Ovary (tissue), 7 donors: ENCODE measurements at regions not wholly inside any gene's neighbourhood (a gene's known extent, or its start where the extent isn't known, plus 50 kb on each side); places are given as distances from the start of the nearest gene placed in this dataset.

ENCODE experiments used
- DNase-seq, 5 donors: peaks; one replicate each; pipeline ENCODE4 v3.0.0-alpha.2; 2019 to 2020
- H3K27ac ChIP-seq, 2 donors: fragments of 200-600 bp; one replicate each; pipeline versions ENCODE4 v1.5.1 to v1.8.0; 2019 to 2022
- H3K27me3 ChIP-seq: fragments of 200-600 bp; one replicate; pipeline ENCODE4 v1.8.0; 2022
- H3K36me3 ChIP-seq: fragments of 200-600 bp; sonication (generic); one replicate; pipeline ENCODE4 v1.5.1; 2019
- H3K4me1 ChIP-seq: one replicate; pipeline ENCODE4 v1.8.1; 2013; ENCODE audit warnings: mild to moderate bottlenecking, moderate library complexity; ENCODE audit not compliant: insufficient read depth
- H3K4me3 ChIP-seq: fragments of 200-600 bp; sonication (generic); one replicate; pipeline ENCODE4 v1.5.1; 2017
- H3K9me3 ChIP-seq, 2 donors: fragments of 200-600 bp in 1 of 2; sonication (generic) in 1 of 2; one replicate each; pipeline versions ENCODE4 v1.5.1 to v1.8.1; 2013 to 2019; ENCODE audit warnings: mild to moderate bottlenecking in 1 of 2, moderate library complexity in 1 of 2
- EP300 ChIP-seq: sonication (generic); formaldehyde crosslinking; IDR thresholded peaks from one replicate; pipeline ENCODE4 v1.6.1; 2017; ENCODE audit warnings: antibody characterized with exemption
- POLR2A ChIP-seq: fragments of 450-650 bp; IDR thresholded peaks from one replicate; pipeline ENCODE4 v1.6.1; 2017; ENCODE audit warnings: antibody characterized with exemption, mild to moderate bottlenecking, moderate library complexity
- WGBS, 3 donors: extraction: QIAGEN DNeasy Blood & Tissue Kit in 1 of 3; methylation state at CpG; one replicate each; pipeline versions ENCODE4 v1.1.5 to v1.1.7; 2013 to 2017; 5-methylcytosine and 5-hydroxymethylcytosine counted together
- intact Hi-C, 4 donors: fragments of 100-400 bp; cut with DNase I; formaldehyde crosslinking; loops; one replicate each; pipeline versions ENCODE4 v1.11.0 to v1.15.1; 2022 to 2023
- TF ChIP-seq, protein P1 (sequence below), 3 donors: fragments of 450-650 bp in 2 of 3; fragments of 200-600 bp in 1 of 3; IDR thresholded peaks; one replicate each; pipeline versions ENCODE4 v1.5.1 to v1.8.0; 2016 to 2022; ENCODE audit warnings: antibody characterized with exemption in 3 of 3, mild to moderate bottlenecking in 1 of 3
- donor health status: DM: no; HTN: no; CAD: no; lungs with moderate emphysema.
- donor health status: DM: no; HTN: no; CAD: no.
- donor health status: Bipolar disorder and iron deficiency.
- donor health status: DM: no; HTN: no; CAD: no.
- donor health status: DM: yes; HTN: yes; CAD: no.

DNA sequence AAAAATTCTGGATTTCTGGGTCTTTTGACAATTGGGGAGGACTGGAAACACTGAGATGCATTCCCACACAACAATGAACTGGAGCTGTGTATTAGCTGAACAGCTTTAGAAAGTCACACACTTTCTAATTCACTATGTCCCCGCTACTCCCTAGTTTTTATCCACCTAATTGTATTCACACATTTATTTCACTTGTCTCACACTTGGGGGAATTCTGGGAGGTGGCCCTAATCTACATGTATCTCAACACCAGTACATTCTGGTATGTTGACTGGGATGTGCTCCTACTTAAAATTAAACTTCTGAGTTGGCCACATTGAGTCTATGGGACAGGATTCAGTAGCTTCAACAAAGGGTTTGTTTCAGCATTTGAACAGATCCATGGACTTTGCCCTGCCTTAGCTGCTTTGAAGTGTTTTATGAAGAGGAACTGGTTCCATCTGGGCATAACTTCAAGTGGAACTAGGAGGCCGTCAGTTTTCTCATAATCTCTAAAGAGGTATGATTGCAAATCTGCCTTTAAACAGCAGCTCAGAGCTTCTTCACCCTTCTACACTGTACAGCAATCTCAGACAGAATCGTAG is 106.5 kb upstream of the CMC1 start:
- Histone ChIP-seq H3K27ac (no peak overlapping the region), H3K9me3 (no peaks in the 10 kb centered on the region), H3K4me3 (no peak overlapping the region), H3K36me3 (no peaks in the 10 kb centered on the region), H3K4me1 (no peaks in the 10 kb centered on the region), H3K27me3 (no peaks in the 10 kb centered on the region)
- TF ChIP-seq EP300 (no peak), POLR2A (no peak)
- TF ChIP-seq, protein P1, sequence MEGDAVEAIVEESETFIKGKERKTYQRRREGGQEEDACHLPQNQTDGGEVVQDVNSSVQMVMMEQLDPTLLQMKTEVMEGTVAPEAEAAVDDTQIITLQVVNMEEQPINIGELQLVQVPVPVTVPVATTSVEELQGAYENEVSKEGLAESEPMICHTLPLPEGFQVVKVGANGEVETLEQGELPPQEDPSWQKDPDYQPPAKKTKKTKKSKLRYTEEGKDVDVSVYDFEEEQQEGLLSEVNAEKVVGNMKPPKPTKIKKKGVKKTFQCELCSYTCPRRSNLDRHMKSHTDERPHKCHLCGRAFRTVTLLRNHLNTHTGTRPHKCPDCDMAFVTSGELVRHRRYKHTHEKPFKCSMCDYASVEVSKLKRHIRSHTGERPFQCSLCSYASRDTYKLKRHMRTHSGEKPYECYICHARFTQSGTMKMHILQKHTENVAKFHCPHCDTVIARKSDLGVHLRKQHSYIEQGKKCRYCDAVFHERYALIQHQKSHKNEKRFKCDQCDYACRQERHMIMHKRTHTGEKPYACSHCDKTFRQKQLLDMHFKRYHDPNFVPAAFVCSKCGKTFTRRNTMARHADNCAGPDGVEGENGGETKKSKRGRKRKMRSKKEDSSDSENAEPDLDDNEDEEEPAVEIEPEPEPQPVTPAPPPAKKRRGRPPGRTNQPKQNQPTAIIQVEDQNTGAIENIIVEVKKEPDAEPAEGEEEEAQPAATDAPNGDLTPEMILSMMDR (IDR thresholded peaks at IDR 0.05), result no peak
- intact Hi-C loops, result no loop called here
- DNase-seq, result no peak
- WGBS, 3 donors, result 69 to 73% (median 71%) methylated on average over 3 of the region's 3 CpGs

DNA sequence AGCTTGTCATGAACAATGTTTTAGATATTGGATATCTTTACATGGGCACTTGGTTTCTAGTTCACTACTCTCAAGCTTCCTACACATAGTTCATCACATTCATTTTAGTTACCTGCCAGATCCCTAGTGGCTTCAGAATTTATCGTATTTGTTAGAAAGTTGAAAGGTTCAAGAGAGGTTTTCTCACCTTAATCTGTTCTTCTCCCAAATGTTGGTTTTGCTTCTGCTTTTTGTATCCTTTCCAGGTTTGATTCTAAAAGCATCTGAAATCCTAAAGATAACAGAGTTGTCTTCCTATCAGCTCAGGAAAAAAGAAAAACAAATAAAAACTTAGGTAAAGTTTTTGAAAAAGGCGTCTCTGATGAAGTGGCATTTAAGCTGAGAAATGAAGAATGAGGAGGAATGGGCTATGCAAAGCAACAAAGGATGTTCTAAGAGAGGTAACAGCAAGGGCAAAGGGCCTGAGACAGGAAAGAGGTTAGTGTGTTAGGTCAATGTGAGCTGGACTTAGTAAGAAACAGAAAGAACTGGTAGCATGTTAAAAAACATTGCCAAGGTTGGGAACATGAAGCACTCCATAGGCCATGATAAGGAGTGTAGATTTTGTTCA is 104.7 kb upstream of the CMC1 start:
- no peaks in the 10 kb centered on the region for H3K9me3 ChIP-seq
- H3K27me3 ChIP-seq, result no peaks in the 10 kb centered on the region
- TF ChIP-seq, protein P1 (IDR thresholded peaks at IDR 0.05), result no peak
- TF ChIP-seq POLR2A (no peak), EP300 (no peak)
- no peaks in the 10 kb centered on the region for H3K36me3 ChIP-seq
- no peak overlapping the region for H3K27ac ChIP-seq
- intact Hi-C loops, result no loop called here
- no peaks in the 10 kb centered on the region for H3K4me1 ChIP-seq
- no peak overlapping the region for H3K4me3 ChIP-seq
- WGBS, 3 donors, result 85 to 91% (median 86%) methylated on average over 2 of the region's 2 CpGs
- no peak for DNase-seq

DNA sequence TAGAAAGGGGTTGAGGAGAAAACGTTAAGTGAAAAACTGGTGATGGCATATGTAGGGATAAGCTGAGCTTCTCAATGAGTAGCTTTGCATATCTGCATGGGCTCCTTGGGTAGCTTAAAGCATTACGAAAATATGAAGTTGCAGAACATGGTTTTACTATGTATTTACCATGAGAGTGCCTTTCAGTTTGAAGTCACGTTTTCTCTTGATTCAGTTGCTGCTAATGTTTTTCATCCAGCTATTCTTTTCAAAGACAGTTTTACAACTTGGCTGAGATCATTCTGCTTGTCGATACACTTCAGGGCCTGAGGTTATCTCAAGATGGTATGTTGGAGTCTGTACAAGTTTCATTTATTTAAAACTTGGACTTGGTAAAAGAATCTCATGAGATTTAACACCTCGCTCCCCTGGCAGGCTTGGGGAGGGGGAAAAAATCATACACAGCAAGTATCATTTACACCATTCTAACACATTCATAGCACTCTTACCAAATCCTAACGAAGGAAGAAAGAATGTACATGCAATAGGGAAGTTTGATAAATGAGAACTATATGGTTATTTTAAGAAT is 103.3 kb upstream of the CMC1 start:
- 29 to 33% (median 31%) methylated on average over 6 of the region's 6 CpGs for WGBS, 3 donors
- H3K27me3 ChIP-seq, result no peaks in the 10 kb centered on the region
- TF ChIP-seq, protein P1 (IDR thresholded peaks at IDR 0.05), result no peak
- TF ChIP-seq EP300 (no peak), POLR2A (no peak)
- H3K4me3 ChIP-seq, result no peak overlapping the region
- no peak overlapping the region for H3K27ac ChIP-seq
- no peaks in the 10 kb centered on the region for H3K4me1 ChIP-seq
- H3K36me3 ChIP-seq, result no peaks in the 10 kb centered on the region
- intact Hi-C loops, result no loop called here
- no peaks in the 10 kb centered on the region for H3K9me3 ChIP-seq
- DNase-seq, result no peak

DNA sequence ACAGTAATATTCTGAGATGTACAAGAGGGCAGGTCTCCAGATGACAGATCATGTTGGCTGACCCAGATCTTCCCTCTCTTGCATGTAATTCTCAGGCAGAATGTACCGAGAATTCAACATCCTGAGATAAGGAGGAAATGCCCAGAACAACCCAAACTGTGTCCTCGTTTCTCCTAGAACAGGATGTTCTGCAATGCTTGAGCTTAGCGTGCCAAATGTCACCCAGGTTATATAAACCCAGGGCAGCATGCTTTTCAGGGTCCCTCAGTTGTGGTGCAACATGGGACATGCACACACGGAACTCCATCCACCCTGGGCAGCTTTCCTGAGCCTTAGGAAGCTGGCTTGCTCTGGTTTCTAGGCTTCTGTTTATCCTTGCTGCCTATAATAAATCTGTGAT is 102.1 kb upstream of the CMC1 start:
- no peak for TF ChIP-seq EP300
- TF ChIP-seq POLR2A, result no peak
- TF ChIP-seq, protein P1 (IDR thresholded peaks at IDR 0.05), result no peak
- WGBS, 3 donors, result 9 to 22% (median 13%) methylated on average over 4 of the region's 4 CpGs
- DNase-seq, result peak in 4 of 5 donors; percentile 13 to 66 (median 36)
- H3K36me3 ChIP-seq, result no peaks in the 10 kb centered on the region
- H3K4me1 ChIP-seq, result no peaks in the 10 kb centered on the region
- no peak overlapping the region for H3K27ac ChIP-seq
- H3K4me3 ChIP-seq, result no peak overlapping the region
- intact Hi-C loops, result no loop called here
- H3K9me3 ChIP-seq, result no peaks in the 10 kb centered on the region
- H3K27me3 ChIP-seq, result no peaks in the 10 kb centered on the region
